Sigmoid colon (tissue), 6 donors: ENCODE measurements at regions not wholly inside any gene's neighbourhood (a gene's known extent, or its start where the extent isn't known, plus 50 kb on each side); places are given as distances from the start of the nearest gene placed in this dataset.

Source experiments
- DNase-seq: peaks from one replicate; pipeline ENCODE4 v3.0.0-alpha.2; 2019
- H3K27ac ChIP-seq, 4 donors: fragments of 200-600 bp; sonication (generic); one replicate each; pipeline ENCODE4 v1.5.1; 2016 to 2019; ENCODE audit warnings: mild to moderate bottlenecking in 1 of 4
- H3K27me3 ChIP-seq, 3 donors: fragments of 200-600 bp; sonication (generic); one replicate each; pipeline ENCODE4 v1.5.1; 2019; ENCODE audit warnings: mild to moderate bottlenecking in 1 of 3
- H3K36me3 ChIP-seq, 4 donors: fragments of 200-600 bp; sonication (generic); one replicate each; pipeline ENCODE4 v1.5.1; 2016 to 2019
- H3K4me1 ChIP-seq, 4 donors: fragments of 200-600 bp; sonication (generic); one replicate each; pipeline ENCODE4 v1.5.1; 2017 to 2019
- H3K4me3 ChIP-seq, 4 donors: fragments of 200-600 bp; sonication (generic); one replicate each; pipeline ENCODE4 v1.5.1; 2017 to 2019; ENCODE audit warnings: mild to moderate bottlenecking in 2 of 4, moderate library complexity in 1 of 4
- H3K9me3 ChIP-seq, 4 donors: fragments of 200-600 bp in 3 of 4; sonication (generic) in 3 of 4; one replicate each; pipeline versions ENCODE4 v1.5.1 to v1.6.1; 2013 to 2019
- EP300 ChIP-seq, 4 donors: sonication (generic); formaldehyde crosslinking; IDR thresholded peaks; one replicate each; pipeline ENCODE4 v1.6.1; 2017; ENCODE audit warnings: antibody characterized with exemption in 4 of 4
- POLR2A ChIP-seq, 2 donors: fragments of 450-650 bp; IDR thresholded peaks; one replicate each; pipeline ENCODE4 v1.6.1; 2016; ENCODE audit warnings: antibody characterized with exemption in 2 of 2, mild to moderate bottlenecking in 2 of 2, moderate library complexity in 2 of 2
- POLR2AphosphoS5 ChIP-seq, 4 donors: sonication (generic); formaldehyde crosslinking; IDR thresholded peaks; one replicate each; pipeline ENCODE4 v1.6.1; 2017; ENCODE audit warnings: antibody characterized with exemption in 4 of 4
- WGBS, 2 donors: extraction: QIAGEN DNeasy Blood & Tissue Kit; methylation state at CpG; one replicate each; pipeline ENCODE4 v1.1.7; 2013; 5-methylcytosine and 5-hydroxymethylcytosine counted together
- intact Hi-C: fragments of 100-400 bp; cut with DNase I; formaldehyde crosslinking; loops from one replicate; pipeline ENCODE4 v1.15.1; 2023
- TF ChIP-seq, protein P1 (sequence below), 4 experiments: fragments of 450-650 bp in 3 of 4; fragments of 200-600 bp in 1 of 4; IDR thresholded peaks; one replicate each; pipeline ENCODE4 v1.5.1; 2016 to 2019; ENCODE audit warnings: antibody characterized with exemption in 4 of 4, mild to moderate bottlenecking in 3 of 4, moderate library complexity in 2 of 4
- donor health status: healthy with polysubstance abuse.
- donor health status: healthy.

DNA sequence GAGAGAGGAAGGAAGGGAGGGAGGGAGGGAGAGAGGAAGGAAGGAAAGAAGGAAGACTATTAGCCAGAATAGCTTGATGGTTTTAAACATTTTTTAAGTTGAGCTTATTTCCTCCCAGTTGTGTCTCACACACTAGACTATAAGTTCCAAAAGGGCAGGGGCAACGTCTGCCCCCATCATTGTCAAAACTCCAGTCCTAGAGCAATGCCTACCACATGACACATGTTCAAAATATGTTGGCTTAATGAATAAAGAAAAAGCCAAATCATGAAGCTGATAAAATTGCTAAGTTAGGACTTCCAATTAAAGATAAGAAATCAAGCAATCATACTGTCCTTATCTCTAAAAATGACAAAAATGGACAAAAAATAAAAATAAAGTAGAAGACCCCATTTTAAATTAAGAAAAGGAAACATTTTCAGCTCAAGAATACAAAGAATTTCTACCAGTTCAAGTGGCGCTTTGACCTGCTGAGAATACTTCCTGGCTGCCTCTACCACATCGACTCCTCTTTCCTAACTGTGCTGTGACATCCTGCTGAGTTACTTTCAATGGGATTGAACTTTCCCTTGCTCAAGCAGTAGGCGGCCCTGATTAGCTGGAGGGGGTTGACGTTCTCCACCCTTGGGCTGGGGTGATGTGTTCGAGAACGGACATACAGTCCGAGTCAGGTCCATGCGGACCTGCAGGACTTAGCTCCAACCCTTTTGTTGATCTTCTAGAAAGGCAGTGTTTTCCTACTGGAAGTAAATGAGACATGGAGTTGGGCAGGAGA, 283.9 kb upstream of the FOXQ1 start:
- 80 to 91% methylated on average over 9 of the region's 9 CpGs for WGBS, 2 donors
- H3K9me3 ChIP-seq: no peaks in the 10 kb centered on the region
- no peak overlapping the region for H3K4me3 ChIP-seq
- H3K4me1 ChIP-seq: peaks cover 0 to 14% (median 7%) of the 10 kb centered on the region in 4 donors
- no peak for TF ChIP-seq POLR2AphosphoS5 (IDR thresholded peaks at IDR 0.05)
- TF ChIP-seq EP300 (IDR thresholded peaks at IDR 0.05): no peak
- TF ChIP-seq, protein P1, sequence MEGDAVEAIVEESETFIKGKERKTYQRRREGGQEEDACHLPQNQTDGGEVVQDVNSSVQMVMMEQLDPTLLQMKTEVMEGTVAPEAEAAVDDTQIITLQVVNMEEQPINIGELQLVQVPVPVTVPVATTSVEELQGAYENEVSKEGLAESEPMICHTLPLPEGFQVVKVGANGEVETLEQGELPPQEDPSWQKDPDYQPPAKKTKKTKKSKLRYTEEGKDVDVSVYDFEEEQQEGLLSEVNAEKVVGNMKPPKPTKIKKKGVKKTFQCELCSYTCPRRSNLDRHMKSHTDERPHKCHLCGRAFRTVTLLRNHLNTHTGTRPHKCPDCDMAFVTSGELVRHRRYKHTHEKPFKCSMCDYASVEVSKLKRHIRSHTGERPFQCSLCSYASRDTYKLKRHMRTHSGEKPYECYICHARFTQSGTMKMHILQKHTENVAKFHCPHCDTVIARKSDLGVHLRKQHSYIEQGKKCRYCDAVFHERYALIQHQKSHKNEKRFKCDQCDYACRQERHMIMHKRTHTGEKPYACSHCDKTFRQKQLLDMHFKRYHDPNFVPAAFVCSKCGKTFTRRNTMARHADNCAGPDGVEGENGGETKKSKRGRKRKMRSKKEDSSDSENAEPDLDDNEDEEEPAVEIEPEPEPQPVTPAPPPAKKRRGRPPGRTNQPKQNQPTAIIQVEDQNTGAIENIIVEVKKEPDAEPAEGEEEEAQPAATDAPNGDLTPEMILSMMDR (IDR thresholded peaks at IDR 0.05): no peak
- no peak for TF ChIP-seq POLR2A (IDR thresholded peaks at IDR 0.05)
- no peaks in the 10 kb centered on the region for H3K36me3 ChIP-seq
- no peak for DNase-seq
- intact Hi-C loops: no loop called here
- no peaks in the 10 kb centered on the region for H3K27me3 ChIP-seq
- no peak overlapping the region for H3K27ac ChIP-seq

DNA sequence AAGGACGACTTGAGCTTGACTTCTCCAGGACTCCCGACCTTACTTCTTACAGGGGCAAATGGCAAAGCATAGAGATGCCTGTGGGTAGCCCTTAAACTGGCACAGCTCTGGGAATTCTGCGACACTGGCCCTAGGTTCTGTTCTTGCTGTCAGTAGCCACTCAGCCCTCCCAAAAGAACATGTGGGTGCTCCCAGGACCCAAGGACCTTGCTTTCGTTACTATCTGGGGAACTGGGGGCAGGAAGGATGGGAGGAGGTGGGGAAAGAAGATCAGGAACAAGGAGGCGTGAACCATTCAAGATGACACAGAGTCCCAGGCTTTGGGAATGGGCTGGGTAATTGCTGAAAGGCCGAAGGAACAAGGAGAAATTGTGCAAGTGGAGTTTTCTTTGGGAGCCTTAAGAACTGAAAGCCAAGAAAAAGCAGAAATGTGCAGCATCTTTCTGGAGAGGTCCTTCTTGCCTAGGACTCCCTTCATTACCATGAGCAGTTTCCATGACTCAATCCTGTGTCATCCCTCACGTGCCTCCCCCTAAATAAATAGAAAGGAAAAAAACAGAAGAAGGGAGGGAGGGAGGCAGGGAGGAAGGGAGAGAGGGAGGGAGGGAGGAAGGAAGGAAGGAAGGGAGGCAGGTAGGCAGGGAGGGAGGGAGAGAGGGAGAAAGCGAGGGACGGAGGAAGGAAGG, 284.6 kb upstream of the FOXQ1 start:
- DNase-seq: no peak
- no peak overlapping the region for H3K27ac ChIP-seq
- TF ChIP-seq POLR2A (IDR thresholded peaks at IDR 0.05) (no peak), POLR2AphosphoS5 (IDR thresholded peaks at IDR 0.05) (no peak), EP300 (IDR thresholded peaks at IDR 0.05) (no peak)
- TF ChIP-seq, protein P1 (IDR thresholded peaks at IDR 0.05): no peak
- no peak overlapping the region for H3K4me3 ChIP-seq
- peaks cover 0 to 14% (median 7%) of the 10 kb centered on the region in 4 donors for H3K4me1 ChIP-seq
- intact Hi-C loops: no loop called here
- H3K9me3 ChIP-seq: no peaks in the 10 kb centered on the region
- WGBS, 2 donors: 74 to 78% methylated on average over 9 of the region's 9 CpGs
- H3K36me3 ChIP-seq: no peaks in the 10 kb centered on the region
- H3K27me3 ChIP-seq: no peaks in the 10 kb centered on the region

DNA sequence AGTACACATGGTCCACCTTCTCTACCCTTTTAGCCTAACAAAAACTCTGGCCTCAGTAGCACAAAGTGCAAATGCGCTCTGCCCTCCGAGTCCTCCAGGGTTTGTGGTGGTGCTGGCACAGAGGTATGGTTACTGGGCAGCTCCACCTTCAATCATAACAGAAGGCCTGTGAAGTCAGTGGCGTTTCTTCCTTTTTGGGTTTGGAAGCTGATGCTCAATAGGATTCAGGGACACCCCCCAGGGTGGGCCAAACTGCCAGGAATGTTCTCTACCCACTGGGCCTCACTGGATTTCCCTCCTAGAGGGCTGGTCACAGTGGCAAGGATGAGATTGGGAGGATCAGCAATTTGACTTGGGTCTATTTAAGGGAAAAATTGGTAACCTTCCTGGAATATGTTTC, 286.1 kb upstream of the FOXQ1 start:
- no peak overlapping the region for H3K4me3 ChIP-seq

DNA sequence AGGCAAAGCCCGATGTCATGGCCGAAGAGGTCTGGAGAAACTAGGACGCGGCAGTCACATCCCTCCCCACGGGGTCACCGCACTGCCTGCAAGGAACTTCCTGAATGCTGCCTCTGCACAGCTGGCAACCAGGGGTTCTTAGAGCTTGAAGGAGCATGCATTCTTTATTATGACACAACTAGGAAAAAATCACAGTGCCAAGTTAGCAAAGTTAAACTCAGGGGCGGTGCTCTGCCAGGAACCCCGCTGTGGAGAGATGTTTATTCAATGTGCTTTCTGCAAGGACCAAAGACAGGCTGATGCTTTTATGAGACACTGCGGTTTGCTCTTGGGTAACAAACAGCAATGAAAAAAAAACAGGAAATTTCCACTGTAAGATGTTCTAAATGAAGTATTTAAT, 287.3 kb upstream of the FOXQ1 start:
- intact Hi-C loops: no loop called here
- peaks cover 0 to 14% (median 7%) of the 10 kb centered on the region in 4 donors for H3K4me1 ChIP-seq
- no peaks in the 10 kb centered on the region for H3K27me3 ChIP-seq
- no peak for DNase-seq
- H3K36me3 ChIP-seq: no peaks in the 10 kb centered on the region
- H3K27ac ChIP-seq: no peak overlapping the region
- peaks cover 0 to 3% (median 0%) of the 10 kb centered on the region in 4 donors for H3K9me3 ChIP-seq
- WGBS, 2 donors: 72 to 79% methylated on average over 9 of the region's 9 CpGs
- H3K4me3 ChIP-seq: no peak overlapping the region
- TF ChIP-seq POLR2AphosphoS5 (IDR thresholded peaks at IDR 0.05): no peak
- no peak for TF ChIP-seq EP300 (IDR thresholded peaks at IDR 0.05)
- TF ChIP-seq POLR2A (IDR thresholded peaks at IDR 0.05): no peak
- TF ChIP-seq, protein P1 (IDR thresholded peaks at IDR 0.05): no peak

More for the DNA sequence above, 286.1 kb upstream of the FOXQ1 start:
- Histone ChIP-seq H3K9me3 (peaks cover 0 to 3% (median 0%) of the 10 kb centered on the region in 4 donors), H3K27me3 (no peaks in the 10 kb centered on the region), H3K27ac (no peak overlapping the region), H3K36me3 (no peaks in the 10 kb centered on the region), H3K4me1 (peaks cover 0 to 14% (median 7%) of the 10 kb centered on the region in 4 donors)
- WGBS, 2 donors: 91 to 97% methylated on average over 3 of the region's 3 CpGs
- DNase-seq: no peak
- intact Hi-C loops: no loop called here
- TF ChIP-seq, protein P1 (IDR thresholded peaks at IDR 0.05): no peak
- TF ChIP-seq EP300 (IDR thresholded peaks at IDR 0.05): no peak
- TF ChIP-seq POLR2AphosphoS5 (IDR thresholded peaks at IDR 0.05): no peak
- no peak for TF ChIP-seq POLR2A (IDR thresholded peaks at IDR 0.05)
